ENCODE measurements at regions not wholly inside any gene's neighbourhood (a gene's known extent, or its start where the extent isn't known, plus 50 kb on each side); places are given as distances from the start of the nearest gene placed in this dataset.

- TF ChIP-seq CTCF (IDR thresholded peaks at IDR 0.05): no peak
- TF ChIP-seq POLR2AphosphoS5 (IDR thresholded peaks at IDR 0.05): peak; percentile 87 to 97 (median 96)
Measured at GRCh38 chr9:80797831-80798688, 891.3 kb downstream of the TLE1 start.

All from sigmoid colon (tissue), 4 donors.